Ammon's horn (tissue), 1 donor: ENCODE measurements at regions not wholly inside any gene's neighbourhood (a gene's known extent, or its start where the extent isn't known, plus 50 kb on each side); places are given as distances from the start of the nearest gene placed in this dataset.

Experiments used
- DNase-seq: peaks from one replicate; pipeline ENCODE4 v3.0.0-alpha.2; 2016; ENCODE audit warnings: low spot score

- no peak for DNase-seq
These were observed 92.6 kb upstream of the VRK2 start for GRCh38 chr2:57954020-57954419.

GRCh38 chr2:57957238-57957637 lies 89.4 kb upstream of the VRK2 start:
- no peak for DNase-seq

DNA sequence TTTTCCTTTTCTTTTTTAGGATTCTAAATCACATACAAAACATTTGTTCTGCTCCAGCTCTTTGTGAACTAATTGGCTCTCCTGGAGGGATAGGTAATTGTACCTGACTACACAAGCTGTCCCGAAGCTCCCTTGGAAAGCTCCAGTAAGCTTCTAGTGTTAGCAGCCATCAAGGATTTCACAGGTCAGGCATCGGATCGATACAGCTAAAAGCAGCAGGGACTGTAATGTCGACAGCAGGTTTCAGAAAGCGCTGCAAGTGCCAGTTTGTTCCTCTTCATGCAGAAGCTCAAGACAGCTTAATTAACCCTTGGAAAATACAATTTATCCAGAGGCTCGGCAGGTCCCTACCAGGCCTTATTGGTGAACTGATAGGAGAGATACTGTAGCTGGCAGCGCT lies 87.2 kb upstream of the VRK2 start:
- no peak for DNase-seq

- no peak for DNase-seq
These were observed 83.7 kb upstream of the VRK2 start for GRCh38 chr2:57962861-57963260.

- DNase-seq, result no peak
These were observed 81.4 kb upstream of the VRK2 start for GRCh38 chr2:57965219-57965618.

DNA sequence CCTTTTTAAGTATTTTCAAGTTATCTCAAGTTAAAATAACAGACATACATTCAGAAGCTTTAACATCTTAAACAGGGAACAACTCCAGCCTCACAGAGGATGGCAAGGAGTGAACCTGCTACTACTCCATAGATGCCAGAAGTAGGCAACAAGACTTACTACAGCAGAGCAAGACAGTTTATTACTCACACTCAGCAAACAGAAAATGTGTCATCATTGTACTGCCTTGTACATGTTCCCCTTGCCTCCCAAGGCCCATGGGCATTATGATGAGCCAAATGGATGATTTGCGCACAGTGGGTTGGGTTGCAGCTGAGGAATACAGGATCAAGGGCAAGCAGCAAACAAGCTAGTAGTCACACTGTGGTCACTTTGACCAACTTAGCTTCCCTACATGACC lies 80.6 kb upstream of the VRK2 start:
- no peak for DNase-seq

DNA sequence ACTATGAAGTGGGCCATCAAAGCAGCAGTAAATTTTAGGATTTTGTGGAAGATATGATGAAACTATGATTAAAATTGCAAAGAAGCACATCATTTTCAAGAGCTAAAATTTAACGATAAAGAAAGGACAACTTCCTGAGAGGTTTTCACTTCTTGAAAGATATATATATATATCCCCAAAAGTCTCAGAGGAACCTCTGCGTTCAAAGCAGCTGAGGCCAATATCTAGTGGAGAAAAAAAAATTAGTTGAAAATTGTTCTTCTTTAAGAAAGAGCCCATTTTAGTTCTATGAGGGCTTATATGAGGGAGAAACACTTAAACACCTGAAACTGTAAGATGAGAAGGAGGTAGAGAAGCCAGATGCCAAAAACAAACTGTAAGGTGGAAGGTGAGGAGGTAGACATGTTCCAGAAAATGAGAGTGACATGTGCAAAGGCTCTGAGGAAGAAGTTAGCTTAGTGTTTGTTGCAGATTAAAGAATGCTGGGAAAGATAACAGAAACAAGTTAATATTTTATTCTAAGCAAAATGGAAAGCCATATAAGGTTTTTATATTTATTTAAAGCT lies 72.9 kb upstream of the VRK2 start:
- DNase-seq, result no peak

DNA sequence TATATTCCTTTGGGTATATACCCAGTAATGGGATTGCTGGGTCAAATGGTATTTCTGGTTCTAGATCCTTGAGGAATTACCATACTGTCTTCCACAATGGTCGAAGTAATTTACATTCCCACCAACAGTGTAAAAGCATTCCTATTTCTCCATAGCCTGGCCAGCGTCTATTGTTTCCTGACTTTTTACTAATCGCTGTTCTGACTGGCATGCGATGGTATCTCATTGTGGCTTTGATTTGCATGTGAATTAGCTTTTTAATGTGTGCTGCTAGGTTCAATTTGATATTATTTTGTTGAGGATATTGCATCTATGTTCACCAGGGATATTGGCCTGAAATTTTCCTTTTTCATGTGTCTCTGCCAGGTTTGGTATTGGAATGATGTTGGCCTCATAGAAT lies 67.4 kb upstream of the VRK2 start:
- no peak for DNase-seq

- DNase-seq, result no peak
These were observed 65.4 kb upstream of the VRK2 start for GRCh38 chr2:57981083-57981768.

DNA sequence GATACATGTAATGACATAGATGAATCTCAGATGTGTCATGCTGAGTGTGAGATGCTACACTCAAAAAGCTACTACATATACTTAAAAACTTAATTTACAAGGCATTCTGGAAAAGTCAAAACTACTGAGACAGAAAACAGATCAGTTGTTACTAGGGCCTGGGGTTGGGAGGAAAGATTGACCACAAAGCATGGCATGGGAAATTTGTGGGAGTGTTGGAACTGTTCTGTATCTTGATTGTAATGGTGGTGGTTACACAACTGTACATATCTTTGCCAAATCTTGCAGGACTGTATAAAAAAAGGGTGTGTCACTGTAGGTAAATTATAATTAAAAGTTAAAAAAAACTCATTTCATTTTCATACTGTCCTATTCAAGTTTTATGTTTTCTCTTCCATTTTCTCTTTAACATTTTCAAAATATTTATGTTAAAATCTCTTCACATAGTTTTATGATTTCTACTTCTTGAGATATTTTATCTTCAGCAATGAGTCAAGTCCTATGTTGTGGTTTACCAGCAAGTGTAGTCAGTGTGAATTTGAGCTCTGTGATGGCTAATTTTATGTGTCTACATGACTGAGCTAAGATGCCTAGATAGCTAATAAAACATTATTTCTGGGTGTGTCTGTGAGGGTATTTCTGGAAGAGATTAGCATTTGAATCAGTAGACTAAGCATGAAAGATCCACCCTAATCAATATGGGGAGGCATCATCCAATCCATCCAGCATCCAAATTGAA lies 58.6 kb upstream of the VRK2 start:
- no peak for DNase-seq

DNA sequence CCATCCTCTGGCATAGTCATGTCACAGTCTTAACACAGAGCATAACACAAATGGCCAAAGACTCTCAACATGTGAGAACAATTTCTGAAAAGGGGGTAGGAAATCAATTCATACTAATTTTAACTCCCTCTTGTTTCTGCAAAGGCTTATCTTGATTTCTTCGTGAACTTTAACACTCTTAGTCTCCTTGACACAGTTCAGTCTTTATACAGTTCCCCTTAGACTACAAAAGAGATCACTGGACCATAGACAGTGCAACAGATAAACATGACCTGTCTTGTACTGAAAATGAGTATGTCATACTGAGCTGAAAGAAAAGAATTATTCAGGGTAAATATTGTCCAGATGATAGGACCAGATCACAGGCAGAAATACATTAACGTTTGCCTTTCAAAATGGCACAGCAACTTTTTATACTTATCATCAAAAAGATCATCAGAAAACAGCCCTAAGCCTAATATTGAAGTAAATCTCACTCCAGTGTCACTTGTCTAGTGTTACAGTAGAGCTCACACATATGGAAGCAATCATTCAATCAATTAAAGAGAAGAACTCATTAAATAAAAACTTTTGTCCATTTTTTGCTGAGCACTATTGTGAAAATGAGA lies 56.4 kb upstream of the VRK2 start:
- DNase-seq, result no peak
